H54 (cell line): ENCODE measurements at regions not wholly inside any gene's neighbourhood (a gene's known extent, or its start where the extent isn't known, plus 50 kb on each side); places are given as distances from the start of the nearest gene placed in this dataset.

Experiments used
- DNase-seq: peaks from one replicate; pipeline ENCODE4 v3.0.0; 2011; ENCODE audit warnings: low spot score, mixed read lengths; ENCODE audit not compliant: insufficient read length
- FAIRE-seq: peaks from 3 replicates; lab custom pipeline; 2011; peaks lifted over from hg19 to GRCh38; lab: Jason Lieb, UNC
- POLR2A ChIP-seq: IDR thresholded peaks from 2 replicates; pipeline ENCODE4 v1.6.1; 2011; ENCODE audit warnings: low read depth, mild to moderate bottlenecking, low read length

DNA sequence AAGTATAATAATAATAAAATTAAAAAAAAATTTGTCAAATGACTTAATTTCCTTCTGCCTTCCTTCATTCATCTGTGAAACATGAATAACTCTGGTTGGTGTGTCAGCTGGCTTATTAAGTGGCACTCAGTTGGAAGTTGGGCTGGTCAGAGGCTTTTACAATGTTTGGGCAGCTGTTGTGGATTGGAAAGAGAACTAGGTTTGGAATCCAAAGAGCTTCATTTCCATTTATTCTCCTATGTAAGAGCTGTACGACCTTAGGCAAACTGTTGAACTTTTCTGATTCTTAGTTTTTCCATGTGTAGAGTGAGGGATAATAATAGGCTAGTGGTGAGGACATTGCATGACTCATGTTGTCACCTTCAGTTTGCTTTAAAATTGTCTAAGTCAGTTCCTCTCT lies 606.7 kb downstream of the PDCD6IP start:
- DNase-seq = no peak
- no peak for TF ChIP-seq POLR2A
- no peak for FAIRE-seq

DNA sequence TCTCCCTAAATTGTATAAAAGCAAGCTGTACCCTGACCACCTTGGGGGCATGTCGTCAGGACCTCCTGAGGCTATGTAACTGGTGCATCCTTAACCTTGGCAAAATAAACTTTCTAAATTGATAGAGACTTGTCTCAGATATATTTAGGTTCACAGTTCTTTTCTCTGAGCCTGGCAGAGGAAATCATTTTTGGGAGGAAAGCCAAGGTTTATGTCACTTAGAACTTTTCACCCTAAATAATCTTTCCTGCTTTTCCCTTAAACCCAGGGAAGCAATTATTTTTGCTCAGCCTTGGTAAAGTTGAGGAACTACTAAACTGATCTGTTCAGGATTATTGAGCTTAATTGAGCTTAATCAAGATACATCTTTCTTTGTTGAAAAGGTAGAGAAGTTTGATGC lies 608.9 kb downstream of the PDCD6IP start:
- DNase-seq (no peak), FAIRE-seq (no peak)
- TF ChIP-seq POLR2A = no peak

DNA sequence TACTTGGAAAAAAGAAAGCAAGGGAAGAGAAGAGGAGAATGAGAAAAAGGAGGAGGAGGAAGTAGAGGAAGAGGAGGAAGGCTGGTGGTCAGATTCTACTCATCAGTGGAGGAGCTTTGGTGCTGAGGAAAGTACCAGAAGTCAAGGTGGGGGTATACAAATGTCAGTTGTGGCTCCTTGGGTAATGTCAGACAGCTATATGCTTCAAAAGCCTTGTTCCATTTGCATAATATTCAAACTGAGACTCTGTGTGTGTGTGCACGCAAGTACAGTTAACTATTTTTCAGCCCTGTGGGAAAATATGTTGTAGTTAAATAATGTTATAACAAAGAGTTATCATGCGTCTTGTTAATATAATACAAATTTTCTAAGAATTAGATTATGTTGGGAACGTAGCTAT lies 609.7 kb downstream of the PDCD6IP start:
- no peak for TF ChIP-seq POLR2A
- DNase-seq (no peak), FAIRE-seq (no peak)

DNA sequence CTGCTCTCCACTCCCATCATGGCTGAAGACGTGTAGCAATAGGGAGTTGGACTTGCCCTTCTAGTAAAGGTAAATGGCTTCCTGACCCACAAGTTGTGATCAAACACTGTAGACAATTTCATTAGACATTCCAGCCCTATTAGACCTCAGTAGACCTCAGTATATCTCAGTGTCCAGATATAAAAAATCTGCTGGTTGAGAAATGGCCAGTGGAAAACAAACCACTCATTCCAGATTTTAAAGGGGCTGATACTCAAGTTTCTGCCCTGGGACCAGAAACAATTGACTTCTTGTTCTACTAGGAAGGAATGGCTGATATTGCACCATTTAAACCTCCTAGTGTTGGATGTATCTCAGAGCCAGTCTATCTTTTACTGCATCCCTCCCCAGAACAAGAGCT lies 613.2 kb downstream of the PDCD6IP start:
- no peak for TF ChIP-seq POLR2A
- no peak for DNase-seq
- FAIRE-seq = no peak

DNA sequence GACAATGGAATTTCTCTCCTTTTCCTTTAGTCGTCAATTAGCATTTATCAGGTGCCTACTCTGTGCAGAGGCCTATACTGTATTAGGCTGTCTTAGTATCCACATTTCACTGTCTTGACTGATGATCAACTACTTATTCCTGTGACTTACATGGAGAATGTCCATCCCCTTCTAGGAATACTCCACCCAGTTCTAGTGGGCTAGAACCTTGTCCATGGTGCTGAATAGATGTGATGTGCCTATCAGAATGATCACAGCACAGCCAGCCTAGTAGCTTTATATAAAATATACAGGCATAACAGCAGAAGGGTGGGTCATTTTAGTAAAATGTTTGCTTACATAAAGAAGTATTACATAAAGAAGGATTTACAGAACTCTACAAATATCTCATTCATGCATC lies 621.4 kb downstream of the PDCD6IP start:
- no peak for FAIRE-seq
- no peak for DNase-seq

DNA sequence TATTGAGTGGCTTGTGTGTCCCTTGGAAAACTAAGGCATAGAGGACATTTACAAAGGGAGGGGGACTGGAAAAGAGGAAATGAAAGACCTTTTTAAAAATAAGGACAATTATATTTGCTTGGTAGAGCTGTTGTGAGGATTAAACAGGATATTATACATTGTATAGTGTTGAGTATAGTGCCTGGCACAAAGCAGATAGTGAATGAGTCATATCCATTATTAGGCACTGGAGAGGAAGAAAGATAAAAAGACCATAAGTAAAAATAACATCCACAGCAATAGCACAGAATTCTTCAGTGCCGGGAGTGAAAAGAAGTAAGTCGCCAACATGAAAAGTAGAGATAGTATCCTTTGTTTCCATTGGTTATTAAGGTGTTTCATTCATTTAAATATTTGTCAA lies 623.3 kb downstream of the PDCD6IP start:
- DNase-seq = no peak
- no peak for FAIRE-seq

More for the DNA sequence above, 621.4 kb downstream of the PDCD6IP start:
- no peak for TF ChIP-seq POLR2A

DNA sequence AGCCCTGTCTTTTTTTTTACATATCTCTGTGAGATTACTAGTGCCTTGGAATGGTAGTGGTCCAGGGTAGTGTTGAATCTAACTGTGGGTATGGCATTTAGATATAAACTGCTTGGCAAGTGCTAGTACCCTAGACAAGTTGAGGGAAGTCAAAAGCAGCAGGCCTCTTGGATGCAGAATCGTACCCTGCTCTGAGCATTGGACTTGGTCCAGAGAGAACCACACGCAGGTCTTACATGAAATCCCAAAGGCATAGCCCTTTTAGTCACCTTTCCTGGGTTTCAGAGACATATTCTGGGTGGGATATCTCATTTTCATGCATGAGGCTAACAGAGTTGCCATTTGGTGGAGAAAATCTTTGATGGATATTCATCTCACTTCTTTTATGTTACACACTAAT lies 641.4 kb downstream of the PDCD6IP start:
- no peak for DNase-seq
- FAIRE-seq = no peak
- TF ChIP-seq POLR2A = no peak

More for the DNA sequence above, 623.3 kb downstream of the PDCD6IP start:
- TF ChIP-seq POLR2A = no peak

DNA sequence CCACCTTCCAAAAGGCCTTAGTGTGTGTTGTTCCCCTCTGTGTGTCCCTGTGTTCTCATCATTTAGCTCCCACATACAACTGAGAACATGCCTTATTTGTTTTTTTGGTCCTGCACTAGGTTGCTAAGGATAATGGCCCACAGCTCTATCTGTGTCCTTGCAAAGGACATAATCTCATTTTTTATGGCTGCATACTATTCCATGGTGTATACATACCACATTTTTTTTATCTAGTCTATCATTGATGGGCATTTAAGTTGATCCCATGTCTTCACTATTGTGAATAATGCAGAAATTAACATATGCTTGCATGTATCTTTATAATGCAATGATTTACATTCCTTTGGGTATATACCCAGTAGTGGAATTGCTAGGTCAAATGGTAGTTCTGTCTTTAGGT lies 645.7 kb downstream of the PDCD6IP start:
- FAIRE-seq = no peak
- DNase-seq = no peak
- no peak for TF ChIP-seq POLR2A

DNA sequence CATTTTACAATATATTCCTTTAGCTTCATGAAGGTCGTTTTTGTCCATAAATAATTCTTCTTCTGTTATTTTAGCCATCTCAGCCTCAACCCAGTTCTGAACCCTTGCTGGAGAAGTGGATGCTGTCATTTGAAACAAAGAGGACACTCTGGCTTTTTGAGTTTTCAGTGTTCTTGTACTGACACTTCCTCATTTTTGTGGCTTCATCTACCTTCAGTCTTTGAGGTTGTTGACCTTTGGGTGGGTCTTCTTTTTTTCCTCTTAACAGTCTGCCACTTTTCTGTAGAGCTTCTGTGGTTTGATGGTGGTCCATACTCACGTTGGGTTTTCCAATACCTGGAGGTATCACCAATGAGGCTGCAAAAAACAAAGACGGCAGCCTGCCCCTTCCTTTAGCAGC lies 650.9 kb downstream of the PDCD6IP start:
- no peak for DNase-seq
- TF ChIP-seq POLR2A = no peak
- FAIRE-seq = no peak

DNA sequence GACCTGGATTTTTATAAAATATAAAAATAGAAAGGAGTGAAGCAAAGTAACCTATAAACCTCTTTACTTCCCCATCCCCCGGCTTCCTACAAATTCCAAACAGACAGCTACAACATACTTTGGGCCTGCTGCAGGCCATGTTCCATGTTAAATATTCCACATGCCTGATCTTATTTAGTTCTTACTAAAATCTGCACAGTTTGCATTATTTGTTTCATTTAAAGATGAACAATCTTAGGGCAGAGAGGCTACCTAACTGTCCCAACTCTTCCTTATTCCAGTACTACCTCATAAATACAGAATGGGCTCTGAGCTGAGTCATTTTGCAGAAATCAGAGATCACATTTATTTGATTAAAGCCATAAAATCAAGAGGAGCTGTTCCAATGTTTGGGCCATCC lies 665.0 kb downstream of the PDCD6IP start:
- DNase-seq (no peak), FAIRE-seq (no peak)
- TF ChIP-seq POLR2A = no peak

DNA sequence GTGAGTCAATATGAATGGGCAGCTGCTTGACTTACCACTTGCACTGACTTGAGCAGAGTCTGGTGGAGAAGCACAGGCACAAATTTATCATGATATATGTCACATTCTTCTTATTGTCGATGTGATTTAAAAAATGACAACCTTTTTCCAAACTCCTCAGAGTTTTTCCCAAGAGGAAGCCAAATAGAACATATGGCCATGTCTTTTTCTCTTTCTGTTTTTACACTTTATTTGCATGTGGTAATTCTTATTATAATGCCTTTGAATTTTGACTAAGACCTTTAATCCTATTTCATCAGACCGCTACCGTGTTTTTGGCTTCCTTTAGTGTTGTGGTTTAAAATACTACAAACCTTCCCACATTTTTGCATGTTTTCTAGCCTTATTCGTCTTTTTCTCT lies 666.2 kb downstream of the PDCD6IP start:
- no peak for TF ChIP-seq POLR2A
- DNase-seq (no peak), FAIRE-seq (no peak)

DNA sequence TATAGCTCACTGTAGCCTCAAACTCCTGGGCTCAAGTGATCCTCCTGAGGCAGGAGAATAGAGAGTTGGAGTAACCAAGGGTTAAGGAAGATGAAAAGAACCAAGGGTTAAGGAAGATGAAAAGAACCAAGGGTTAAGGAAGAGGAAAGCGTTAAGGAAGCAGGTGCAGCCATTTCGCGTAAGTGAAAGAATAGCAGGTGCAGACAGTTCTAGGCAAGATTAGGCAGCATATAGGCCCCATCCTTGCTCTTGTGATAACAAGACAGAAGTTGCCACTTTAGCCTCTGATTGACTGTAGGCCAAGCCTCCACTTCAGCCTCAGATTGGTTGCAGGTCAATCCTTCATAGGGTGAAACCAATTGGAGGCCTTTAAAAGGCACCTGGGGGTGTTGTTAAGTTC lies 677.4 kb downstream of the PDCD6IP start:
- TF ChIP-seq POLR2A = no peak
- DNase-seq = no peak
- FAIRE-seq = no peak

DNA sequence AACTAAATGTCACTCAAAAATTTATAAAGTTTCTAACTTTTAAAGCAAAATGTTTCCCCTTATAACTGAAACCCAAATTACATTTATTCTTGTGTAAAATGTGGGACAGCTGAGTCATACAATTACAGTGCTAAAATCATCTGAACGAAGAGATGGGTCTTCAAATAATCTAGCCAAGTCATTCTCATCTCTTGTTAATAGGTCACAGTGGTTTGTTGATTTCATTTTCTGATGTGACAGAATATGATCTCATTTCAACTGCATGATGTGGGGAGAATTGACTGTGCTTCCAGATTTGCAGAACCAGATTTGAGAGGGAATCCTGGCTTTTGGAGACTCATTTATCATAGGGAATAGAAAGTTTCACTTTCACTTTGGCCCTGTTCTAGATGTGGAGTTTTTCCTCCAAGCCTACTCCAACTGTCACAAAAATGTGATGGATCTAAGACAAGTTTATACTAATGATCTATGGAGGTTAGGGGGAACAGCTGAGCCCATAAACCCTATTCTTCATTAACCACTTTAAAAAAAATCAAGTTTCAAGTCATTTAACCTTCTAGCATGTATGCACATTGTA lies 685.0 kb downstream of the PDCD6IP start:
- TF ChIP-seq POLR2A = no peak
- DNase-seq (no peak), FAIRE-seq (no peak)

DNA sequence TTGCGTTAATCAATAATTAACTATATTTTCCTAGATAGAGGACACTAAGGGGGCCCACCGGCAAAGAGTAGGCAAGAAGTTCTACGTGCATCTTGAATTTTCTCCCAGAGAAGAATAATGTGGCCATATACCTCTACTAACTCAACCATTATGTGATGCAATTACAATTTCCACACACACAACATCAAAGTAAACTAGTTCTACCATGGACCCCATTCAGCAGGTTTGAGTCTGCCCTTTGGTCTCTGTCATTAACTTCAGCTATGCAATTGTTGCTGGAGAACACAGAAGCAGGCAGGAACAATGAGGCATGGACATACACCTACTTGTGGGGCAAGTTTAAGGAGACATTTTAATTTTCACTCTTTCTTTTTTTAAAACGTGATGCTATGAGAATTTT lies 705.9 kb downstream of the PDCD6IP start:
- no peak for DNase-seq
- FAIRE-seq = no peak
- no peak for TF ChIP-seq POLR2A

DNA sequence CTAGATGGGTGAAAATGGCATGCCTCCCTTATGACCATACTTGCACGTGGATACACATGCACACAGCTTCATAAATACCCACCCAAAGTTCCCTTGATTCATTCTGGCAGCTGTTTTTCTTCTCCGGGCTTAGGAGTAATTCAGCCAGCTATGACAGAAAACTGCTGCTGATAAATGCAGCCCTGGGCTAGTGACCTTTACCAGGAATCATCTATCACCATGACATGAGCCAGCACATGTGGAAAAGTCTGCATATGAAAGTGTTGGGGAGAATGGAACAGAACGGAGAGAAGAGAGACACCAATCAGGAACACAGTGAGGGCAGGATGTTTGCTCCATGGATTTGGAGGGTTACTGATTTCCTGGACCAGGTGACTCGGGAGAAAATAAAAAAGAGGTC lies 706.3 kb downstream of the PDCD6IP start:
- DNase-seq (no peak), FAIRE-seq (no peak)
- TF ChIP-seq POLR2A = no peak

DNA sequence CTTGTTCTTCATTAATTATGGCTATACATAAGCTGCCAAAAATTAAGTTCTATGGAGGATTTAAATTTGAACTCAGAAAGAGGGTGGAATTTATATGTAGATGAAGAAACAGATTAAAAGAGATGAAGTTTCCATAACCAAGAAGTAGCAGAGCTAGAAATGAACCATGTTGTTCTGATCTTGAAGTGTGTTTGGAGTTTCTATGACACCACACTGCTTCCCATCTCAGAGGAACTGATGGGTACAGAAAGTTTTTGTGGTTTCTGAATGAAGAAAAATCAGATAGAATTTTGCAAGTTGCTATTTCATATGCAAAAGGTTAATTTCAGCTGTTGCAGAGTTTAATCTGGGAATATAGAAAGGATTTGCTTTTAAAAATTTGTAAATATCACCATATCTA lies 710.3 kb downstream of the PDCD6IP start:
- TF ChIP-seq POLR2A = no peak
- FAIRE-seq (no peak), DNase-seq (no peak)
